ENCODE measurements at regions not wholly inside any gene's neighbourhood (a gene's known extent, or its start where the extent isn't known, plus 50 kb on each side); places are given as distances from the start of the nearest gene placed in this dataset.

GRCh38 chr1:195748969-195749368 is 859.3 kb downstream of the KCNT2 start:
- TF ChIP-seq, protein P1, sequence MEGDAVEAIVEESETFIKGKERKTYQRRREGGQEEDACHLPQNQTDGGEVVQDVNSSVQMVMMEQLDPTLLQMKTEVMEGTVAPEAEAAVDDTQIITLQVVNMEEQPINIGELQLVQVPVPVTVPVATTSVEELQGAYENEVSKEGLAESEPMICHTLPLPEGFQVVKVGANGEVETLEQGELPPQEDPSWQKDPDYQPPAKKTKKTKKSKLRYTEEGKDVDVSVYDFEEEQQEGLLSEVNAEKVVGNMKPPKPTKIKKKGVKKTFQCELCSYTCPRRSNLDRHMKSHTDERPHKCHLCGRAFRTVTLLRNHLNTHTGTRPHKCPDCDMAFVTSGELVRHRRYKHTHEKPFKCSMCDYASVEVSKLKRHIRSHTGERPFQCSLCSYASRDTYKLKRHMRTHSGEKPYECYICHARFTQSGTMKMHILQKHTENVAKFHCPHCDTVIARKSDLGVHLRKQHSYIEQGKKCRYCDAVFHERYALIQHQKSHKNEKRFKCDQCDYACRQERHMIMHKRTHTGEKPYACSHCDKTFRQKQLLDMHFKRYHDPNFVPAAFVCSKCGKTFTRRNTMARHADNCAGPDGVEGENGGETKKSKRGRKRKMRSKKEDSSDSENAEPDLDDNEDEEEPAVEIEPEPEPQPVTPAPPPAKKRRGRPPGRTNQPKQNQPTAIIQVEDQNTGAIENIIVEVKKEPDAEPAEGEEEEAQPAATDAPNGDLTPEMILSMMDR (IDR thresholded peaks at IDR 0.05), result no peak
- no peak for TF ChIP-seq POLR2A (IDR thresholded peaks at IDR 0.05)
